B cell (primary cell): ENCODE measurements at regions not wholly inside any gene's neighbourhood (a gene's known extent, or its start where the extent isn't known, plus 50 kb on each side); places are given as distances from the start of the nearest gene placed in this dataset.

Experiments used
- ATAC-seq: fragments of 200-7000 bp; cut with Tn5 transposase; one replicate; pipeline ENCODE4 v1.10.0; 2021; ENCODE audit warnings: low read depth, mild to moderate bottlenecking, moderate number of reproducible peaks, moderate library complexity
- CTCF ChIA-PET: fragments of 350-600 bp; sonication (Branson Sonifier 250); formaldehyde crosslinking; loops from one replicate; lab custom pipeline; 2021; ENCODE audit warnings: antibody characterized with exemption, inconsistent platforms; lab: Charles Lee
- POLR2A ChIA-PET: fragments of 350-600 bp; sonication (Branson Sonifier 250); formaldehyde crosslinking; loops from one replicate; lab custom pipeline; 2021; ENCODE audit warnings: antibody characterized with exemption; lab: Charles Lee
- DNase-seq: peaks from one replicate; pipeline ENCODE4 v3.0.0; 2013
- H2AFZ ChIP-seq: 2 replicates; pipeline ENCODE4 v1.6.1; 2012; ENCODE audit warnings: mild to moderate bottlenecking, low read depth, low read length; ENCODE audit not compliant: insufficient read depth, poor library complexity, severe bottlenecking
- H3K27ac ChIP-seq, 2 donors: 1 replicate in 1 of 2; 2 replicates in 1 of 2; pipeline ENCODE4 v1.5.1; 2012 to 2013; ENCODE audit warnings: low read length in 2 of 2, mild to moderate bottlenecking in 2 of 2, moderate library complexity in 1 of 2
- H3K27me3 ChIP-seq, 4 experiments: fragments of 200-600 bp in 1 of 4; sonication (generic) in 1 of 4; replicated peaks in 1 of 4; 1 replicate in 2 of 4; 2 replicates in 2 of 4; pipeline versions ENCODE4 v1.6.1 to v1.7.0; 2013 to 2016; ENCODE audit warnings: low read length in 3 of 4, mild to moderate bottlenecking in 2 of 4, mixed read lengths in 1 of 4, moderate library complexity in 1 of 4; ENCODE audit not compliant: insufficient read depth in 4 of 4, control insufficient read depth in 3 of 4; ENCODE audit errors: control extremely low read depth in 1 of 4
- H3K36me3 ChIP-seq, 2 experiments: replicated peaks in 1 of 2; 1 replicate in 1 of 2; 2 replicates in 1 of 2; pipeline versions ENCODE4 v1.6.1 to v1.7.1; 2013; ENCODE audit warnings: low read length in 1 of 2; ENCODE audit not compliant: insufficient read depth in 2 of 2, control insufficient read depth in 1 of 2; ENCODE audit errors: control extremely low read depth in 1 of 2, extremely low read depth in 1 of 2
- H3K4me1 ChIP-seq, 2 donors: fragments of 200-600 bp in 1 of 2; sonication (generic) in 1 of 2; 1 replicate in 1 of 2; 2 replicates in 1 of 2; pipeline versions ENCODE4 v1.5.1 to v1.6.1; 2013 to 2017; ENCODE audit warnings: low read length in 2 of 2; ENCODE audit not compliant: control insufficient read depth in 2 of 2, insufficient read depth in 2 of 2
- H3K4me2 ChIP-seq: replicated peaks from 2 replicates; pipeline ENCODE3; 2012; ENCODE audit warnings: mild to moderate bottlenecking, low read depth, low read length; ENCODE audit not compliant: poor library complexity, severe bottlenecking
- H3K4me3 ChIP-seq, 5 experiments: fragments of 200-600 bp in 1 of 5; sonication (generic) in 1 of 5; 1 replicate in 3 of 5; 2 replicates in 2 of 5; pipeline versions ENCODE4 v1.5.1 to v1.7.0; 2011 to 2016; ENCODE audit warnings: low read length in 4 of 5, mild to moderate bottlenecking in 4 of 5, low read depth in 2 of 5, control low read depth in 1 of 5, moderate library complexity in 1 of 5; ENCODE audit not compliant: insufficient read depth in 1 of 5; ENCODE audit errors: control extremely low read depth in 1 of 5, extremely low read depth in 1 of 5
- H3K79me2 ChIP-seq: fragments of 200-600 bp; sonication (generic); one replicate; pipeline ENCODE4 v1.6.0; 2016; ENCODE audit warnings: low read length; ENCODE audit not compliant: control insufficient read depth, insufficient read depth
- H3K9ac ChIP-seq: fragments of 200-600 bp; sonication (generic); 2 replicates; pipeline ENCODE4 v1.6.1; 2017; ENCODE audit warnings: mild to moderate bottlenecking, low read length, moderate library complexity
- H3K9me3 ChIP-seq, 3 donors: one replicate each; pipeline versions ENCODE4 v1.6.1 to v1.7.1; 2013; ENCODE audit warnings: low read length in 2 of 3; ENCODE audit not compliant: control insufficient read depth in 2 of 3, insufficient read depth in 1 of 3; ENCODE audit errors: control extremely low read depth in 1 of 3
- H4K20me1 ChIP-seq: 2 replicates; pipeline ENCODE4 v1.6.0; 2012; ENCODE audit warnings: mild to moderate bottlenecking, low read length; ENCODE audit not compliant: insufficient read depth, control insufficient read depth, poor library complexity, severe bottlenecking
- H3K27ac Mint-ChIP-seq: one replicate; pipeline ENCODE4 v1.8.0; 2021; ENCODE audit warnings: mixed read lengths
- H3K27me3 Mint-ChIP-seq: one replicate; pipeline ENCODE4 v1.8.0; 2021; ENCODE audit warnings: mixed read lengths
- H3K4me1 Mint-ChIP-seq: one replicate; pipeline ENCODE4 v1.8.0; 2021; ENCODE audit warnings: mixed read lengths
- H3K4me3 Mint-ChIP-seq: one replicate; pipeline ENCODE4 v1.8.0; 2021; ENCODE audit warnings: mixed read lengths
- H3K9me3 Mint-ChIP-seq: one replicate; pipeline ENCODE4 v1.8.0; 2022; ENCODE audit warnings: mixed read lengths; ENCODE audit not compliant: insufficient read depth
- EZH2 ChIP-seq: IDR thresholded peaks from 2 replicates; pipeline ENCODE4 v1.6.1; 2012; ENCODE audit warnings: borderline replicate concordance, low read depth, mild to moderate bottlenecking, moderate library complexity, low read length; ENCODE audit not compliant: insufficient read depth, poor library complexity, severe bottlenecking
- WGBS: methylation state at CpG from one replicate; pipeline ENCODE4 v1.1.5; 2013; ENCODE audit warnings: missing lambda C conversion rate; ENCODE audit not compliant: insufficient coverage; 5-methylcytosine and 5-hydroxymethylcytosine counted together
- intact Hi-C: fragments of 100-400 bp; cut with micrococcal nuclease; formaldehyde crosslinking; loops from one replicate; pipeline ENCODE4 v1.10.0; 2022
- TF ChIP-seq, protein P1 (sequence below): fragments of 200-600 bp; IDR thresholded peaks from one replicate; pipeline ENCODE4 v1.8.0; 2022; ENCODE audit warnings: antibody characterized with exemption, mild to moderate bottlenecking

DNA sequence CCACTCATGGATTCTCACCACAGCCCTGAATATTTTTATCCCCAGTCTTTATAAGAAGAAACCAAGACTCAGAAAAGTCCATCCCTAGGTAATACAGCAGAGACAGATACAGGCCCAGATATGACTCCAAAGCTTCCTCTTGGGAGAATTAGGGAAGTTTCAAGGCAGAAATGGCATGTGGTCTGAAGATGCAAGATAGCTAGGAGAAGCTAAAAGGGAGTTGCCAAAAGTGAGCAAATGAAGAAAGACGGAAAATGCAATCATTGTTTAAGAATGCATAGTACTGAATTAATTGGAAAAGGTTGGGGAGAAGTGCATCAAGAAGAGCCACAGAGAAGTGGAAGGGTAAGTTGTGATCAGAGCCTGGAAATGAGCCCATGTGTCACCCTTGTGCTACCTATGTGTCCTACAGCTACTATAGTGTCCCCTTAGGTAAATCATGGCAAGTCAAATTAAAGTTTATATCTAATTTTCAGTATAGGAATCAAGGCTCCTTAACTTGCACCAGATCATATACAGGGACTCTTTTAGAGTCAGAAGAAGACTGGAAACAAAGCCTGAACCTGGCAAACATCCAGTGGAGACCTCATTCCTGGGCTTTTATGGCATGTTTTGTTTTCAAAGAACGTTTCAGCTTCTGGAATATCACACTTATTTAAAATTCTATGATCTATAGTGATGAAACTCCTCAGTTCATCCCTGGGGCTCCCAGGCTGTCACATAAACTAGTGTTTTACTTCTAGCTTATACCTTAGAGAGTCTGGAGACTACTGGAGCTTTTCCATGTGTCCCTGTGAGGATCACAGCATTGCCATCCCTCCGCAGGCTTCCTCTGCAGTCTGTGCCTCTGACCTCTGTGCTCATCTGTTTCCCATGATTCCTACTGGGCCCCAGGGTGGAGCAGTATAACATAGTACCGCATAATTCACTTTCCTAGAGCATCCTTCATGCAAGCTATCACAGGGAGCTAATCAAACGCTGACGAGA, 189.0 kb upstream of the CDKN3 start:
- ChIA-PET POLR2A (no interaction called here), CTCF (no interaction called here)
- DNase-seq: no peak
- Mint-ChIP-seq H3K9me3 (no peaks in the 10 kb centered on the region), H3K27me3 (peaks cover 27% of the 10 kb centered on the region), H3K4me3 (no peak overlapping the region), H3K27ac (no peak overlapping the region), H3K4me1 (no peaks in the 10 kb centered on the region)
- WGBS: 75% methylated on average over 3 of the region's 6 CpGs
- Histone ChIP-seq H3K4me3 (no peak overlapping the region), H3K4me2 (no peak overlapping the region), H3K27ac (no peak overlapping the region), H3K27me3 (peaks cover 0 to 8% (median 2%) of the 10 kb centered on the region in 4 experiments), H3K79me2 (no peaks in the 10 kb centered on the region), H3K9me3 (no peaks in the 10 kb centered on the region), H2AFZ (no peak overlapping the region), H3K36me3 (no peaks in the 10 kb centered on the region), H3K9ac (no peak overlapping the region), H4K20me1 (no peaks in the 10 kb centered on the region), H3K4me1 (no peaks in the 10 kb centered on the region)
- TF ChIP-seq, protein P1, sequence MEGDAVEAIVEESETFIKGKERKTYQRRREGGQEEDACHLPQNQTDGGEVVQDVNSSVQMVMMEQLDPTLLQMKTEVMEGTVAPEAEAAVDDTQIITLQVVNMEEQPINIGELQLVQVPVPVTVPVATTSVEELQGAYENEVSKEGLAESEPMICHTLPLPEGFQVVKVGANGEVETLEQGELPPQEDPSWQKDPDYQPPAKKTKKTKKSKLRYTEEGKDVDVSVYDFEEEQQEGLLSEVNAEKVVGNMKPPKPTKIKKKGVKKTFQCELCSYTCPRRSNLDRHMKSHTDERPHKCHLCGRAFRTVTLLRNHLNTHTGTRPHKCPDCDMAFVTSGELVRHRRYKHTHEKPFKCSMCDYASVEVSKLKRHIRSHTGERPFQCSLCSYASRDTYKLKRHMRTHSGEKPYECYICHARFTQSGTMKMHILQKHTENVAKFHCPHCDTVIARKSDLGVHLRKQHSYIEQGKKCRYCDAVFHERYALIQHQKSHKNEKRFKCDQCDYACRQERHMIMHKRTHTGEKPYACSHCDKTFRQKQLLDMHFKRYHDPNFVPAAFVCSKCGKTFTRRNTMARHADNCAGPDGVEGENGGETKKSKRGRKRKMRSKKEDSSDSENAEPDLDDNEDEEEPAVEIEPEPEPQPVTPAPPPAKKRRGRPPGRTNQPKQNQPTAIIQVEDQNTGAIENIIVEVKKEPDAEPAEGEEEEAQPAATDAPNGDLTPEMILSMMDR: no peak
- TF ChIP-seq EZH2: no peak
- intact Hi-C loops: no loop called here
- no peak for ATAC-seq

DNA sequence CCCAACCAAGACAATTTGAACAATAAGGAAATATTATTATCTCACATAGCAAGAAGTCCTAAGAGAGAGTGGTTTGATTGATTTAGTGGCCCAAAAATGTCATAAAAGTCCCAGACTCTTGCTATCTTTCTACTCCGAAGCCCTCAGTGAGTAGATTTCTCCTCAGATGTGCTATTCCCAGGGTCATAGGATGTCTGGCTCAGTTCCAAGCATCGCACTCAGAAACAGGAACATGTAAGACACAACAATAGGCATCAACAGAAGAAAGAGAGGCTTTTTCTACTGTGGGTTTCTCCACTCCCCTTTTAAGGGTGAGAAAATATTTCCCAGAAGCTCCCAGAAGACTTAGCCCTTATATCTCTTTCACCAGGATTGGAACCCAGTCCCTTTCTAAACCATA, 188.1 kb upstream of the CDKN3 start:
- no peaks in the 10 kb centered on the region for H3K9me3 Mint-ChIP-seq
- ATAC-seq (no peak), DNase-seq (no peak)
- Histone ChIP-seq H3K4me1 (no peaks in the 10 kb centered on the region), H3K9ac (no peak overlapping the region), H2AFZ (no peak overlapping the region), H3K79me2 (no peaks in the 10 kb centered on the region), H3K4me2 (no peak overlapping the region), H3K27ac (no peak overlapping the region), H3K36me3 (no peaks in the 10 kb centered on the region), H4K20me1 (no peaks in the 10 kb centered on the region), H3K27me3 (peaks cover 0 to 9% (median 4%) of the 10 kb centered on the region in 4 experiments), H3K4me3 (no peak overlapping the region), H3K9me3 (no peaks in the 10 kb centered on the region)
- no peaks in the 10 kb centered on the region for H3K4me1 Mint-ChIP-seq
- TF ChIP-seq, protein P1: no peak
- TF ChIP-seq EZH2: no peak
- no peak overlapping the region for H3K4me3 Mint-ChIP-seq
- H3K27ac Mint-ChIP-seq: no peak overlapping the region
- CTCF ChIA-PET: no interaction called here
- H3K27me3 Mint-ChIP-seq: peaks cover 27% of the 10 kb centered on the region
- intact Hi-C loops: no loop called here
- WGBS: 58% methylated on average over 2 of the region's 2 CpGs
- POLR2A ChIA-PET: no interaction called here
